ENCODE measurements at regions not wholly inside any gene's neighbourhood (a gene's known extent, or its start where the extent isn't known, plus 50 kb on each side); places are given as distances from the start of the nearest gene placed in this dataset.

DNA sequence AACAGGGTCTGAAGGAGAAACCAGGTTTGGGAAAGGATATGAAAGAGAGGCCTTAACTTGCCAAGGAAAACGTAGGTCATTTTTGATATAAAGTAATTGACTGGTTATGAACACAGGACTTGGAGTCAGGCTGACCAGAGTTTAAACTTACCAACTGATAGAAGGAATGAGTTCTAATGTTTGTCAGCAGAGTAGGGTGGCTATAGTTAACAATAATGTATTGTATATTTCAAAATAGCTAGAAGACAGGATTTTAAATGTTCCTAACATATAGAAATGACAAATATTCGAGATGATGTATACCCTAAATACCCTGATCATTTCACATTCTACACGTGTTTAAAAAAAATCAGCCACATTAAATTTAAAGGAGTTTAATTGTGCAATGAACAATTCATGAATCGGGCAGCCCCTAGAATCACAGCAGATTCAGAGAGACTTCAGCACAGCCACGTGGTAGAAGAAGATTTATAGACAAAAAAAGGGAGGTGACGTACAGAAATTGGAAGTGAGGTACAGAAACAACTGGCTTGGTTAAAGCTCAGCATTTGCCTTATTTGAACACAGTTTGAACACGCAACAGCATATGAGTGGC, 52.5 kb upstream of the PLEKHG7 start:
- Histone ChIP-seq H3K36me3 (ENCODE audit: insufficient read depth) (no peaks in the 10 kb centered on the region), H3K9me2 (ENCODE audit: insufficient read depth) (no peaks in the 10 kb centered on the region), H3K4me2 (no peak overlapping the region), H3K4me1 (ENCODE audit: insufficient read depth) (peaks cover 19% of the 10 kb centered on the region), H2AFZ (no peak overlapping the region), H3K27me3 (ENCODE audit: insufficient read depth) (no peaks in the 10 kb centered on the region), H3K4me3 (no peak overlapping the region), H4K20me1 (replicated peaks; ENCODE audit: insufficient read depth) (no peaks in the 10 kb centered on the region), H3K27ac (ENCODE audit: low read depth) (no peak overlapping the region), H3F3A (replicated peaks; ENCODE audit: low read depth) (no peaks in the 10 kb centered on the region), H3K79me2 (replicated peaks; ENCODE audit: insufficient read depth) (no peaks in the 10 kb centered on the region)
- no peaks in the 10 kb centered on the region for H3K27me3 Mint-ChIP-seq (ENCODE audit: insufficient read depth, low read depth, poor library complexity)
- H3K36me3 Mint-ChIP-seq (ENCODE audit: low read depth) = no peaks in the 10 kb centered on the region
- ATAC-seq (no peak), DNase-seq (ENCODE audit: low spot score) (no peak)
- peak overlapping the region; percentile 63 for H3K27ac Mint-ChIP-seq
- peaks cover 22% of the 10 kb centered on the region for H3K4me1 Mint-ChIP-seq
- no peaks in the 10 kb centered on the region; the same call in 2 of the 3 replicates for H3K9me3 Mint-ChIP-seq
- no peak overlapping the region for H3K4me3 Mint-ChIP-seq
- no peak for TF ChIP-seq POLR2AphosphoS5 (IDR thresholded peaks at IDR 0.05; ENCODE audit: low read depth)

GRCh38 chr12:92649511-92650227, 53.1 kb upstream of the PLEKHG7 start:
- Histone ChIP-seq H3K27me3 (ENCODE audit: insufficient read depth) (no peaks in the 10 kb centered on the region), H3K4me2 (peak overlapping the region; percentile 19; the same call in 1 of the 2 replicates), H2AFZ (no peak overlapping the region), H3K4me3 (no peak overlapping the region), H4K20me1 (replicated peaks; ENCODE audit: insufficient read depth) (no peaks in the 10 kb centered on the region), H3K4me1 (ENCODE audit: insufficient read depth) (peaks cover 19% of the 10 kb centered on the region), H3K9me2 (ENCODE audit: insufficient read depth) (no peaks in the 10 kb centered on the region), H3F3A (replicated peaks; ENCODE audit: low read depth) (no peaks in the 10 kb centered on the region), H3K27ac (ENCODE audit: low read depth) (no peak overlapping the region), H3K79me2 (replicated peaks; ENCODE audit: insufficient read depth) (no peaks in the 10 kb centered on the region), H3K36me3 (ENCODE audit: insufficient read depth) (no peaks in the 10 kb centered on the region)
- Mint-ChIP-seq H3K36me3 (ENCODE audit: low read depth) (no peaks in the 10 kb centered on the region), H3K4me3 (no peak overlapping the region), H3K27ac (peak overlapping the region; percentile 63), H3K27me3 (ENCODE audit: insufficient read depth, low read depth, poor library complexity) (no peaks in the 10 kb centered on the region), H3K4me1 (peaks cover 22% of the 10 kb centered on the region), H3K9me3 (no peaks in the 10 kb centered on the region; the same call in 2 of the 3 replicates)
- ATAC-seq = peak; percentile 98
- DNase-seq (ENCODE audit: low spot score) = peak; percentile 87
- no peak for TF ChIP-seq JUNB (IDR thresholded peaks at IDR 0.05; ENCODE audit: unreplicated experiment)
- TF ChIP-seq CREB1 (CRISPR knock-in tag; IDR thresholded peaks at IDR 0.05; ENCODE audit: low read depth) = no peak
- no peak for TF ChIP-seq NANOG (IDR thresholded peaks at IDR 0.05; ENCODE audit: borderline replicate concordance)
- no peak for TF ChIP-seq POLR2AphosphoS5 (IDR thresholded peaks at IDR 0.05; ENCODE audit: low read depth)
- TF ChIP-seq, protein P1, sequence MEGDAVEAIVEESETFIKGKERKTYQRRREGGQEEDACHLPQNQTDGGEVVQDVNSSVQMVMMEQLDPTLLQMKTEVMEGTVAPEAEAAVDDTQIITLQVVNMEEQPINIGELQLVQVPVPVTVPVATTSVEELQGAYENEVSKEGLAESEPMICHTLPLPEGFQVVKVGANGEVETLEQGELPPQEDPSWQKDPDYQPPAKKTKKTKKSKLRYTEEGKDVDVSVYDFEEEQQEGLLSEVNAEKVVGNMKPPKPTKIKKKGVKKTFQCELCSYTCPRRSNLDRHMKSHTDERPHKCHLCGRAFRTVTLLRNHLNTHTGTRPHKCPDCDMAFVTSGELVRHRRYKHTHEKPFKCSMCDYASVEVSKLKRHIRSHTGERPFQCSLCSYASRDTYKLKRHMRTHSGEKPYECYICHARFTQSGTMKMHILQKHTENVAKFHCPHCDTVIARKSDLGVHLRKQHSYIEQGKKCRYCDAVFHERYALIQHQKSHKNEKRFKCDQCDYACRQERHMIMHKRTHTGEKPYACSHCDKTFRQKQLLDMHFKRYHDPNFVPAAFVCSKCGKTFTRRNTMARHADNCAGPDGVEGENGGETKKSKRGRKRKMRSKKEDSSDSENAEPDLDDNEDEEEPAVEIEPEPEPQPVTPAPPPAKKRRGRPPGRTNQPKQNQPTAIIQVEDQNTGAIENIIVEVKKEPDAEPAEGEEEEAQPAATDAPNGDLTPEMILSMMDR (conservative IDR thresholded peaks at IDR 0.05; ENCODE audit: low read depth in 2 of 2) = peak; percentile 70 to 95
- TF ChIP-seq ZNF114 (CRISPR knock-in tag; IDR thresholded peaks at IDR 0.05) = no peak
- no peak for TF ChIP-seq EZH2 (IDR thresholded peaks at IDR 0.05; ENCODE audit: low read depth, unreplicated experiment)
- TF ChIP-seq STAT1 (IDR thresholded peaks at IDR 0.05; ENCODE audit: unreplicated experiment) = no peak
- no peak for TF ChIP-seq ZNF331 (CRISPR knock-in tag; IDR thresholded peaks at IDR 0.05; ENCODE audit: low read depth)
- 0 out of 2 replicates have a peak, but pooled peaks have one; percentile 48 for TF ChIP-seq ZNF462 (CRISPR knock-in tag; IDR thresholded peaks at IDR 0.05)

All from GM23338 (cell line).